ENCODE measurements at regions not wholly inside any gene's neighbourhood (a gene's known extent, or its start where the extent isn't known, plus 50 kb on each side); places are given as distances from the start of the nearest gene placed in this dataset.

GRCh38 chr13:107361666-107362065 lies 793.7 kb upstream of the ARGLU1 start:
- H3K4me3 ChIP-seq (ENCODE audit: low read depth, low read length) = no peak overlapping the region

GRCh38 chr13:107360010-107360409 lies 792.1 kb upstream of the ARGLU1 start:
- H3K4me3 ChIP-seq (ENCODE audit: low read depth, low read length) = no peak overlapping the region

- H3K4me3 ChIP-seq (ENCODE audit: low read depth, low read length) = no peak overlapping the region
Measured at GRCh38 chr13:107358866-107359265, 790.9 kb upstream of the ARGLU1 start.

- H3K4me3 ChIP-seq (ENCODE audit: low read depth, low read length) = no peak overlapping the region
Measured at GRCh38 chr13:107351305-107351704, 783.4 kb upstream of the ARGLU1 start.

GRCh38 chr13:107348925-107349324 lies 781.0 kb upstream of the ARGLU1 start:
- no peak overlapping the region for H3K4me3 ChIP-seq (ENCODE audit: low read depth, low read length)

GRCh38 chr13:107348471-107348870 lies 780.5 kb upstream of the ARGLU1 start:
- no peak overlapping the region for H3K4me3 ChIP-seq (ENCODE audit: low read depth, low read length)

GRCh38 chr13:107347641-107348369 lies 779.9 kb upstream of the ARGLU1 start:
- H3K4me3 ChIP-seq (ENCODE audit: low read depth, low read length) = no peak overlapping the region

- H3K4me3 ChIP-seq (ENCODE audit: low read depth, low read length) = no peak overlapping the region
Measured at GRCh38 chr13:107342747-107343146, 774.8 kb upstream of the ARGLU1 start.

- no peak overlapping the region for H3K4me3 ChIP-seq (ENCODE audit: low read depth, low read length)
Measured at GRCh38 chr13:107339209-107339608, 771.3 kb upstream of the ARGLU1 start.

GRCh38 chr13:107332188-107332587 lies 764.3 kb upstream of the ARGLU1 start:
- H3K4me3 ChIP-seq (ENCODE audit: low read depth, low read length) = no peak overlapping the region

- no peak overlapping the region for H3K4me3 ChIP-seq (ENCODE audit: low read depth, low read length)
Measured at GRCh38 chr13:107331359-107331758, 763.4 kb upstream of the ARGLU1 start.

- H3K4me3 ChIP-seq (ENCODE audit: low read depth, low read length) = no peak overlapping the region
Measured at GRCh38 chr13:107330484-107330883, 762.5 kb upstream of the ARGLU1 start.

- no peak overlapping the region for H3K4me3 ChIP-seq (ENCODE audit: low read depth, low read length)
Measured at GRCh38 chr13:107329991-107330390, 762.1 kb upstream of the ARGLU1 start.

- H3K4me3 ChIP-seq (ENCODE audit: low read depth, low read length) = no peak overlapping the region
Measured at GRCh38 chr13:107324416-107325204, 756.7 kb upstream of the ARGLU1 start.

- no peak overlapping the region for H3K4me3 ChIP-seq (ENCODE audit: low read depth, low read length)
Measured at GRCh38 chr13:107322228-107322627, 754.3 kb upstream of the ARGLU1 start.

GRCh38 chr13:107305178-107305577 lies 737.2 kb upstream of the ARGLU1 start:
- no peak overlapping the region for H3K4me3 ChIP-seq (ENCODE audit: low read depth, low read length)

- no peak overlapping the region for H3K4me3 ChIP-seq (ENCODE audit: low read depth, low read length)
Measured at GRCh38 chr13:107301724-107302374, 733.9 kb upstream of the ARGLU1 start.

GRCh38 chr13:107299717-107300116 lies 731.8 kb upstream of the ARGLU1 start:
- no peak overlapping the region for H3K4me3 ChIP-seq (ENCODE audit: low read depth, low read length)

GRCh38 chr13:107296804-107297203 lies 728.9 kb upstream of the ARGLU1 start:
- H3K4me3 ChIP-seq (ENCODE audit: low read depth, low read length) = no peak overlapping the region

- no peak overlapping the region for H3K4me3 ChIP-seq (ENCODE audit: low read depth, low read length)
Measured at GRCh38 chr13:107295416-107296140, 727.6 kb upstream of the ARGLU1 start.

GRCh38 chr13:107293924-107294323 lies 726.0 kb upstream of the ARGLU1 start:
- no peak overlapping the region for H3K4me3 ChIP-seq (ENCODE audit: low read depth, low read length)

Measured in iPS-11a (cell line).